Cardiac muscle cell (in vitro differentiated cells and primary cell): ENCODE measurements at regions not wholly inside any gene's neighbourhood (a gene's known extent, or its start where the extent isn't known, plus 50 kb on each side); places are given as distances from the start of the nearest gene placed in this dataset.

Experiments used
- DNase-seq, 2 donors: peaks; one replicate each; pipeline versions ENCODE4 v3.0.0 to v3.0.0-alpha.2; 2010 to 2017; ENCODE audit warnings: low read depth in 1 of 2, low spot score in 1 of 2
- H3K27ac ChIP-seq: fragments of 200-600 bp; sonication (generic); 2 replicates; pipeline ENCODE4 v1.5.1; 2016
- H3K27me3 ChIP-seq: fragments of 200-600 bp; sonication (generic); 2 replicates; pipeline ENCODE4 v1.6.0; 2016; ENCODE audit warnings: control low read depth
- H3K36me3 ChIP-seq: fragments of 200-600 bp; sonication (generic); 2 replicates; pipeline ENCODE4 v1.5.1; 2016; ENCODE audit warnings: control low read depth
- H3K4me1 ChIP-seq: fragments of 200-600 bp; sonication (generic); 2 replicates; pipeline ENCODE4 v1.8.1; 2017; ENCODE audit warnings: low read depth, mild to moderate bottlenecking, mixed run types
- H3K4me3 ChIP-seq: fragments of 200-600 bp; sonication (generic); 2 replicates; pipeline ENCODE4 v1.5.1; 2016; ENCODE audit warnings: mild to moderate bottlenecking
- H3K9me3 ChIP-seq: fragments of 200-600 bp; sonication (generic); 2 replicates; pipeline ENCODE4 v1.5.1; 2017; ENCODE audit warnings: low read depth, mild to moderate bottlenecking, control low read depth
- TF ChIP-seq, protein P1 (sequence below): IDR thresholded peaks from 2 replicates; pipeline ENCODE4 v1.5.1; 2012; ENCODE audit warnings: low read depth, mild to moderate bottlenecking, low read length

DNA sequence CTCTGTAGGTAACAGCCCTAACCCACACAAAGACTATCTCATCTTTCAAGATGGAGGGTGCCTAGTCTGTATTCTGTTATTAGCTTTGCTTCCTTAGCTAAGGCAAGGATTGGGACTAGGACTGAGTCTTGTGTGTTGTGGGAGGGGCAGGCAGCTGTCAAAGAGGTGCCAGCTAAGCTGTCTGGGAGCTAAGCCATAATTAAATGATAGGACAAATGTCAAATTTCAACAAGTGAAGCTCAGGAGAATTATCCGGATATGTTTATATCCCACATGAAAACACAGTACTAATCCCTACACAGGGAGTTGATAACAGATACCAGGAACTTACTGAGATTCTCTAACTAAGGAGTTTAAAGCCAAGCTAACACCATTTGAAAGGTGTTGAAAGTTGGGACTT is 70.5 kb upstream of the NGF start:
- Histone ChIP-seq H3K27ac (no peak overlapping the region), H3K27me3 (no peaks in the 10 kb centered on the region), H3K9me3 (no peaks in the 10 kb centered on the region), H3K4me3 (no peak overlapping the region), H3K36me3 (no peaks in the 10 kb centered on the region), H3K4me1 (no peaks in the 10 kb centered on the region)
- no peak for DNase-seq
- TF ChIP-seq, protein P1, sequence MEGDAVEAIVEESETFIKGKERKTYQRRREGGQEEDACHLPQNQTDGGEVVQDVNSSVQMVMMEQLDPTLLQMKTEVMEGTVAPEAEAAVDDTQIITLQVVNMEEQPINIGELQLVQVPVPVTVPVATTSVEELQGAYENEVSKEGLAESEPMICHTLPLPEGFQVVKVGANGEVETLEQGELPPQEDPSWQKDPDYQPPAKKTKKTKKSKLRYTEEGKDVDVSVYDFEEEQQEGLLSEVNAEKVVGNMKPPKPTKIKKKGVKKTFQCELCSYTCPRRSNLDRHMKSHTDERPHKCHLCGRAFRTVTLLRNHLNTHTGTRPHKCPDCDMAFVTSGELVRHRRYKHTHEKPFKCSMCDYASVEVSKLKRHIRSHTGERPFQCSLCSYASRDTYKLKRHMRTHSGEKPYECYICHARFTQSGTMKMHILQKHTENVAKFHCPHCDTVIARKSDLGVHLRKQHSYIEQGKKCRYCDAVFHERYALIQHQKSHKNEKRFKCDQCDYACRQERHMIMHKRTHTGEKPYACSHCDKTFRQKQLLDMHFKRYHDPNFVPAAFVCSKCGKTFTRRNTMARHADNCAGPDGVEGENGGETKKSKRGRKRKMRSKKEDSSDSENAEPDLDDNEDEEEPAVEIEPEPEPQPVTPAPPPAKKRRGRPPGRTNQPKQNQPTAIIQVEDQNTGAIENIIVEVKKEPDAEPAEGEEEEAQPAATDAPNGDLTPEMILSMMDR, result no peak

DNA sequence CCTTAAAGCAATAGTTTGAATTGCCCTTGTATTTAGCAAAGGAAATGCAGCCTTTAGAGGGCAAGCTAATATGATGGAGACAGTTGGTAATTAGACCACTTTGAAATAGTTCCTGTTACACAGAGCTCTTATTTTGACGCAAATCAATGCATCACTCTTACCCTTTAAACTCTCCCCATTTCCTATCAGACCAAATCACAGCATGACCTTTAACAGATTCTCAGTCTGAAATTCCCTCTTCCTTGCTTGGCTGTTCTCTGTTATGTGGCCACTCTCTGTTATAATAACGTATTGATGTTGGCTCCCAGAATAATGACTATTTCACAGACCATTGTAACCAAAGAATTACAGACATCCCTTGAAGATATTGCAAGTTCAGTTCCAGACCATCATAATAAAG is 66.9 kb upstream of the NGF start:
- TF ChIP-seq, protein P1, result no peak
- no peak for DNase-seq

DNA sequence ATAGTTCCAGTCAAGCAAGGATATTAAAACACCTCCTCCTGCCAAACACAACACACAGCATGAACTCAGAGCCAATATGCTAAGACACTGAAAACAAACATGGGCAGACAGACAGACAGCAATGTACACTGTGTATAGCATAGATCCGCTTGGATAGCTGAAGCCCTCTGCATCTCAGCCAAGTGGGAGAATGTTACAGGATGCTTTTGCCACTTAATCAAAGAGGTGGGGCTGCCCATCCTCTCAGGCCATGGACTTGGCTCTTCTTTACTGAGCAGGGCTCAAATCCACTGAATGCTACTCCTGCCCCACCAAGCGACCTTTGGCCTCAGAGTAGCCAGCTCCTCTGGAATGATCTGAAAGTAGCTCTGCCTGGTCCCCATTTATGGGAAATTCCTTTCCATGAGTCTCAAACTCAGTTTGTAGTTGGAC is 64.7 kb upstream of the NGF start:
- no peaks in the 10 kb centered on the region for H3K9me3 ChIP-seq
- no peak overlapping the region for H3K4me3 ChIP-seq
- H3K4me1 ChIP-seq, result no peaks in the 10 kb centered on the region
- H3K36me3 ChIP-seq, result no peaks in the 10 kb centered on the region
- no peak for DNase-seq
- no peak overlapping the region for H3K27ac ChIP-seq
- no peaks in the 10 kb centered on the region for H3K27me3 ChIP-seq
- TF ChIP-seq, protein P1, result no peak

More for the DNA sequence above, 66.9 kb upstream of the NGF start:
- Histone ChIP-seq H3K4me1 (no peaks in the 10 kb centered on the region), H3K4me3 (no peak overlapping the region), H3K27ac (no peak overlapping the region), H3K27me3 (no peaks in the 10 kb centered on the region), H3K9me3 (no peaks in the 10 kb centered on the region), H3K36me3 (no peaks in the 10 kb centered on the region)

DNA sequence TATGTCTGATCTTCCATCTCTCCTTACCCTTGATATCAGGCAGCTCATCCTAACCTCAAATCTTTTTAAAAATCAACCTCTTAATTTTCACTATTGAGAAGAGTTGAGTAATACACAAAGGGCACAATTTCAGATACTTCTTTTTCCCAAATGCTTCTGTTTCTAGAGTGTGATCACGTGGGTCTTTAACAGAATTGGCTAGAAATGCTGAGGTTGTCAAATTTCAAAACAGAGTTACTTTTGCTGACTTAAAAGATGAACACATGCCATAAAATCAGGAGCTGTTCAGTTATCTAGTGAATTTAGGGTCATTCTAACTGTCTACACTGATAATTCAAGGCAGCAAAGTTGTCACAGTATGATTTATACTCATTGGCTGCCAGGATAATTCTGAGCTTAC is 63.6 kb upstream of the NGF start:
- no peaks in the 10 kb centered on the region for H3K4me1 ChIP-seq
- no peaks in the 10 kb centered on the region for H3K9me3 ChIP-seq
- no peaks in the 10 kb centered on the region for H3K27me3 ChIP-seq
- no peak overlapping the region for H3K27ac ChIP-seq
- H3K36me3 ChIP-seq, result no peaks in the 10 kb centered on the region
- no peak overlapping the region for H3K4me3 ChIP-seq
- TF ChIP-seq, protein P1, result no peak
- DNase-seq, result no peak

DNA sequence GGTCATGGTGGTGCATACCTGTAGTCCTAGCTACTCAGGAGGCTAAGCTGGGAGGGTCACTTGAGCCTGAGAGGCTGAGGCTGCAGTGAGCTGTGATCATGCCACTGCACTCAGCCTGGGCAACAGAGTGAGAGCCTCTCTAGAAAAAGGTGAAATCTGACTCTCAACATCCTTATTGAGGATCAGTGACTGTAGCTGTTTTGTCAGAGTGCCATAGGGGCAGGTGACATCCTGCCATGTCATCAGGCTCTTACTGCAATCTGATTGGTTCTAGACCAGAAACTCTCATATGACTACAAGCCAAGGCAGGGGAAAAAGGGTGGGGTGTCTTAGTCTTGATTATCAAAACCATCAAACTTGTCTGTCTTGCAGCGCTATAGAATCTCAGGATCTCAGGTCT is 62.8 kb upstream of the NGF start:
- DNase-seq, result no peak
- no peak overlapping the region for H3K27ac ChIP-seq
- H3K36me3 ChIP-seq, result no peaks in the 10 kb centered on the region
- H3K4me3 ChIP-seq, result no peak overlapping the region
- TF ChIP-seq, protein P1, result no peak
- no peaks in the 10 kb centered on the region for H3K9me3 ChIP-seq
- H3K27me3 ChIP-seq, result no peaks in the 10 kb centered on the region
- no peaks in the 10 kb centered on the region for H3K4me1 ChIP-seq

DNA sequence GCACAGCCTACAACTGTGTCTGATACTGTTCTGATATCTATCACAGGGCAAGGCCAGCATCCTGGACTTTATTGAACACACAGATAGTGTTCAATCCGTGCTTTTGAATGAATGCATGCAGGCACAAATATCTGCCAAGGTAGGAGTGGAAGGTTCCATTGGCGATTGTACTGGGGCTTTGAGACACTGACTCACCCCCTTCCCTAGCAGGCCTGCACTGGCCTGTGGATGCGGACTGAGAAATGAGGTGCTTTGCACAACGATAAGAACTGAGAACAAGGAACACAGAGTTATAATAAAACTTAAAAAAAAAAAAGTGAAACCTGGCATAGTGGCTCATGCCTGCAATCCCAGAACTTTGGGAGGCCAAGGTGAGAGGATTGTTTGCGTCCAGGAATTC is 62.4 kb upstream of the NGF start:
- Histone ChIP-seq H3K27ac (no peak overlapping the region), H3K4me3 (no peak overlapping the region)
- no peak for DNase-seq

More for the DNA sequence above, 62.4 kb upstream of the NGF start:
- H3K27me3 ChIP-seq, result no peaks in the 10 kb centered on the region
- no peaks in the 10 kb centered on the region for H3K4me1 ChIP-seq
- no peaks in the 10 kb centered on the region for H3K9me3 ChIP-seq
- TF ChIP-seq, protein P1, result no peak
- H3K36me3 ChIP-seq, result no peaks in the 10 kb centered on the region
